ENCODE measurements at regions not wholly inside any gene's neighbourhood (a gene's known extent, or its start where the extent isn't known, plus 50 kb on each side); places are given as distances from the start of the nearest gene placed in this dataset.

GRCh38 chr9:88712484-88712883 is 177.5 kb downstream of the NXNL2 start:
- no peak for TF ChIP-seq CTCF (IDR thresholded peaks at IDR 0.05; ENCODE audit: low read length)
- no peak for TF ChIP-seq EZH2phosphoT487 (IDR thresholded peaks at IDR 0.05; ENCODE audit: low read length)
